ENCODE measurements at regions not wholly inside any gene's neighbourhood (a gene's known extent, or its start where the extent isn't known, plus 50 kb on each side); places are given as distances from the start of the nearest gene placed in this dataset.

DNA sequence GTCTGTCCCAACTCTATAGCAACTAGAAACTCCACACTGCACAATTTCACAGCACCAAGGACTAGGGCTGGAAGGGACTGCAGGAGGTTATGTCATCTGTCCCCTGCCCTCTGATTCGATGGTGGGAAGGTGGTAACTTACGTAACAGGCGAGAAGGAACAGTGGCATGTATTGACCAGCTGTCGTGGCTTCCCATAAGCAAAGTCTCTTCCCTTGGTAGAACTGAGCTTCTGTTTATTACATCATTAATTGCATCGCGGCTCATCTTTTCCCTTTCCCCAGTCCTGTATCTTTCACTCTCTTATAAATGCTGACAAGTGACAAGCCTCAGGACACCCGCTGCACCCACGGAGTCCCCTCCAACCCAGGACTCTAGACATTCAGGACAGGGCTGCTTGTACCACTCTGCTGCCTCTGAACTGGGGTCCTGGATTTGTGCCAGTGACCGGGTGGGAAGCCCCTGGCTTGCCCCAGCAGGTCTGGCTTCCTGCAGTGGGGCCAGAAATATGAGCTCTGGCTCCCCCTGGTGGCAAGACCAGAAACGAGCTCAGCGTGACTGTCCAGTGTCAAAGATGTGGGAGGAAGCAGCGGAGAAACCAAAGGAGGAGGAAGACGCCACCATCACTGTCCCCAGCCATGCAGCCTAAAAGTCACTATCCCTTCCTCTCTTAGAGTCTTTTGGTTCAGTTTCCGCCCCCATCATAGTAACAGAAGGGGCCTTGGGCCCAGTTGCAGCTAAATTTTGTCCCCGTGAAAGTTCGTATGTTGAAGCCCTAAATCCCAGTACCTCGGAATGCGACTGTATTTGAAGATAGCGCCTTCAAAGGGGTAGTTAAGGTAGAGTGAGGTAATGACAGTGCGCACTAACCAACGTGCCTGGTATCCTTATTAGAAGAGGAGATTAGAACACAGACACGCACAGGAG lies 84.5 kb downstream of the ISX start:
- TF ChIP-seq POLR2A (IDR thresholded peaks at IDR 0.05): no peak
- TF ChIP-seq, protein P1, sequence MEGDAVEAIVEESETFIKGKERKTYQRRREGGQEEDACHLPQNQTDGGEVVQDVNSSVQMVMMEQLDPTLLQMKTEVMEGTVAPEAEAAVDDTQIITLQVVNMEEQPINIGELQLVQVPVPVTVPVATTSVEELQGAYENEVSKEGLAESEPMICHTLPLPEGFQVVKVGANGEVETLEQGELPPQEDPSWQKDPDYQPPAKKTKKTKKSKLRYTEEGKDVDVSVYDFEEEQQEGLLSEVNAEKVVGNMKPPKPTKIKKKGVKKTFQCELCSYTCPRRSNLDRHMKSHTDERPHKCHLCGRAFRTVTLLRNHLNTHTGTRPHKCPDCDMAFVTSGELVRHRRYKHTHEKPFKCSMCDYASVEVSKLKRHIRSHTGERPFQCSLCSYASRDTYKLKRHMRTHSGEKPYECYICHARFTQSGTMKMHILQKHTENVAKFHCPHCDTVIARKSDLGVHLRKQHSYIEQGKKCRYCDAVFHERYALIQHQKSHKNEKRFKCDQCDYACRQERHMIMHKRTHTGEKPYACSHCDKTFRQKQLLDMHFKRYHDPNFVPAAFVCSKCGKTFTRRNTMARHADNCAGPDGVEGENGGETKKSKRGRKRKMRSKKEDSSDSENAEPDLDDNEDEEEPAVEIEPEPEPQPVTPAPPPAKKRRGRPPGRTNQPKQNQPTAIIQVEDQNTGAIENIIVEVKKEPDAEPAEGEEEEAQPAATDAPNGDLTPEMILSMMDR (IDR thresholded peaks at IDR 0.05): peak; percentile 33 to 46 (median 42)
- intact Hi-C loops (cut with DNase I; ENCODE audit: low total_unique reads): no loop called here
- Histone ChIP-seq H3K9me3 (no peaks in the 10 kb centered on the region), H3K27ac (no peak overlapping the region), H3K4me3 (no peak overlapping the region), H3K36me3 (no peaks in the 10 kb centered on the region), H3K4me1 (no peaks in the 10 kb centered on the region), H3K27me3 (no peaks in the 10 kb centered on the region)
- DNase-seq: peak; percentile 15 to 36

GRCh38 chr22:35152316-35152715 lies 86.4 kb downstream of the ISX start:
- no peak for TF ChIP-seq POLR2A (IDR thresholded peaks at IDR 0.05)
- TF ChIP-seq, protein P1 (IDR thresholded peaks at IDR 0.05): no peak
- H3K36me3 ChIP-seq: no peaks in the 10 kb centered on the region
- no peaks in the 10 kb centered on the region for H3K27me3 ChIP-seq
- no peak overlapping the region for H3K27ac ChIP-seq
- DNase-seq: no peak
- no peaks in the 10 kb centered on the region for H3K4me1 ChIP-seq
- H3K9me3 ChIP-seq: no peaks in the 10 kb centered on the region
- no peak overlapping the region for H3K4me3 ChIP-seq
- intact Hi-C loops (cut with DNase I; ENCODE audit: low total_unique reads): no loop called here

GRCh38 chr22:35154937-35155387 lies 89.0 kb downstream of the ISX start:
- Histone ChIP-seq H3K4me3 (no peak overlapping the region), H3K27me3 (no peaks in the 10 kb centered on the region), H3K4me1 (no peaks in the 10 kb centered on the region), H3K36me3 (no peaks in the 10 kb centered on the region), H3K9me3 (no peaks in the 10 kb centered on the region), H3K27ac (no peak overlapping the region)
- peak; percentile 23 to 26 for DNase-seq
- no peak for TF ChIP-seq POLR2A (IDR thresholded peaks at IDR 0.05)
- TF ChIP-seq, protein P1 (IDR thresholded peaks at IDR 0.05): peak; percentile 44 to 48 (median 46)
- intact Hi-C loops (cut with DNase I; ENCODE audit: low total_unique reads): no loop called here

DNA sequence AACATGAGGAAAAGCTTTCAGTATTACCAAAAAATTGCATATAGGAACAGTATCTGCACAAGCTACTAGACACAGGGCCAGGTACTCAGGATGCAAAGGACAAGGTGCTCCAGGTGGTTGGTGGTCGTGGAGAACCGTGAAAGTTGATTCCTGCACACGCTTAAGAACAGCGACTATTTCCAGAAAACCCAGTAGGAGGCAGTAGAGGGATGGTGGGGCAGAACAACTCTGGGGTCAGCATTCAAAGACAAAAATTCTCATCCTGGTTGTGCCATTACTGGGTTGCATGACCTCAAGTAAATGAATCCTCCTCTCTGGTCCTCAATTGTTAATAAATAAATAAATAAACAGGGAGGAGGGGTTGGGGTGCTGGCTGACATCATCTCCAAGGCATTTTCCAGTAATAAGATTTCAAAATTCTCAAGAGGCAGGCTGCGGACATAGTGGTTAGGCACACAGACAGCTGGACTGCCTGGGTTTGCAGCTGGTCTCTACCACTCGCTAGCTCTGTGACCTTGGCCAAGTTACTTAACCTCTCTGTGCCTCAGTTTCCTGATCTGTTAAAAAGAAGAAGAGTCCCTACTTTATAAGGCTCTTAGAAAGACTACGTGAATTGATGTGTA lies 89.6 kb downstream of the ISX start:
- no peak overlapping the region for H3K4me3 ChIP-seq
- TF ChIP-seq POLR2A (IDR thresholded peaks at IDR 0.05): no peak
- TF ChIP-seq, protein P1 (IDR thresholded peaks at IDR 0.05): no peak
- H3K9me3 ChIP-seq: no peaks in the 10 kb centered on the region
- H3K27ac ChIP-seq: no peak overlapping the region
- intact Hi-C loops (cut with DNase I; ENCODE audit: low total_unique reads): no loop called here
- H3K4me1 ChIP-seq: no peaks in the 10 kb centered on the region
- DNase-seq: no peak
- H3K36me3 ChIP-seq: no peaks in the 10 kb centered on the region
- no peaks in the 10 kb centered on the region for H3K27me3 ChIP-seq

DNA sequence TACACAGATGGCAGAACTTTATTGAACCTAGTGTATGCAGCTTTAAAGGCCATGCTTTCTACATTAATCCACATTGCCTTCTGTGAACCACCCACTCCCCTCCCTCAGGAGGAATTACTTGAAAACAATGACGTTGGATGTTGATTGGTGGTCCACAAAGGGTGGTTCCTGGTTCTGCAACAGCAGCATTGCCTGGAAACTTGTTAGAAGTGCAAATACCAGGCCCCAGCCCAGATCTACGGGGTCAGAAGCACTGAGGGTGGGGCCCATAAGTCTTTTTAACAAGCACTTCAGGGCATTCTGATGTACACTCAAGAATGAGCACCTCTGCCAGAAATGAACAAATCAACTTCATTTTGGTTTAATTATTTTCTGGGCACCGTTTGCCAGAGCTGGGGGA lies 91.0 kb downstream of the ISX start:
- Histone ChIP-seq H3K4me3 (no peak overlapping the region), H3K9me3 (no peaks in the 10 kb centered on the region), H3K36me3 (no peaks in the 10 kb centered on the region), H3K27ac (no peak overlapping the region), H3K27me3 (no peaks in the 10 kb centered on the region), H3K4me1 (no peaks in the 10 kb centered on the region)
- no peak for DNase-seq
- TF ChIP-seq, protein P1 (IDR thresholded peaks at IDR 0.05): no peak
- no peak for TF ChIP-seq POLR2A (IDR thresholded peaks at IDR 0.05)
- intact Hi-C loops (cut with DNase I; ENCODE audit: low total_unique reads): no loop called here
